ENCODE measurements at regions not wholly inside any gene's neighbourhood (a gene's known extent, or its start where the extent isn't known, plus 50 kb on each side); places are given as distances from the start of the nearest gene placed in this dataset.

DNA sequence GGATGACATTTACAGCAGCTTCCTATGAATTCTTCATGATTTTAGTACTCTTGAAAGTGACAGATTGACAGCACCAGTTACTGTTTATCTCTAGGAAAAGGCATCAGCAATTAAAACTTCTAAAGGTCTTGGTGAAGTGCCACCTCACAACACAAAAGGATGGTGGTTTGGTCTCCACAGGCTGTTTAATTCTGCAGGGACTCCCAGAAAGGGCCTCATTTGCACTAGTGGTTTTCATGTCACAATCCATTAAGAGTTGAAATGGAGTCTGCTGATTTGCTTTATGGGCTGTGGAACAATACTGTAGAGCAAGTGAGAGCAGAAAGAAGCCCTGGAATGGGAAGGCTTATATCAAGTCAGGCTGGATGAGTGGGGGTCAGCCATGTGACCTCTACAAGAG, 225.3 kb upstream of the KCNMB2 start (continued):
- TF ChIP-seq, protein P1, sequence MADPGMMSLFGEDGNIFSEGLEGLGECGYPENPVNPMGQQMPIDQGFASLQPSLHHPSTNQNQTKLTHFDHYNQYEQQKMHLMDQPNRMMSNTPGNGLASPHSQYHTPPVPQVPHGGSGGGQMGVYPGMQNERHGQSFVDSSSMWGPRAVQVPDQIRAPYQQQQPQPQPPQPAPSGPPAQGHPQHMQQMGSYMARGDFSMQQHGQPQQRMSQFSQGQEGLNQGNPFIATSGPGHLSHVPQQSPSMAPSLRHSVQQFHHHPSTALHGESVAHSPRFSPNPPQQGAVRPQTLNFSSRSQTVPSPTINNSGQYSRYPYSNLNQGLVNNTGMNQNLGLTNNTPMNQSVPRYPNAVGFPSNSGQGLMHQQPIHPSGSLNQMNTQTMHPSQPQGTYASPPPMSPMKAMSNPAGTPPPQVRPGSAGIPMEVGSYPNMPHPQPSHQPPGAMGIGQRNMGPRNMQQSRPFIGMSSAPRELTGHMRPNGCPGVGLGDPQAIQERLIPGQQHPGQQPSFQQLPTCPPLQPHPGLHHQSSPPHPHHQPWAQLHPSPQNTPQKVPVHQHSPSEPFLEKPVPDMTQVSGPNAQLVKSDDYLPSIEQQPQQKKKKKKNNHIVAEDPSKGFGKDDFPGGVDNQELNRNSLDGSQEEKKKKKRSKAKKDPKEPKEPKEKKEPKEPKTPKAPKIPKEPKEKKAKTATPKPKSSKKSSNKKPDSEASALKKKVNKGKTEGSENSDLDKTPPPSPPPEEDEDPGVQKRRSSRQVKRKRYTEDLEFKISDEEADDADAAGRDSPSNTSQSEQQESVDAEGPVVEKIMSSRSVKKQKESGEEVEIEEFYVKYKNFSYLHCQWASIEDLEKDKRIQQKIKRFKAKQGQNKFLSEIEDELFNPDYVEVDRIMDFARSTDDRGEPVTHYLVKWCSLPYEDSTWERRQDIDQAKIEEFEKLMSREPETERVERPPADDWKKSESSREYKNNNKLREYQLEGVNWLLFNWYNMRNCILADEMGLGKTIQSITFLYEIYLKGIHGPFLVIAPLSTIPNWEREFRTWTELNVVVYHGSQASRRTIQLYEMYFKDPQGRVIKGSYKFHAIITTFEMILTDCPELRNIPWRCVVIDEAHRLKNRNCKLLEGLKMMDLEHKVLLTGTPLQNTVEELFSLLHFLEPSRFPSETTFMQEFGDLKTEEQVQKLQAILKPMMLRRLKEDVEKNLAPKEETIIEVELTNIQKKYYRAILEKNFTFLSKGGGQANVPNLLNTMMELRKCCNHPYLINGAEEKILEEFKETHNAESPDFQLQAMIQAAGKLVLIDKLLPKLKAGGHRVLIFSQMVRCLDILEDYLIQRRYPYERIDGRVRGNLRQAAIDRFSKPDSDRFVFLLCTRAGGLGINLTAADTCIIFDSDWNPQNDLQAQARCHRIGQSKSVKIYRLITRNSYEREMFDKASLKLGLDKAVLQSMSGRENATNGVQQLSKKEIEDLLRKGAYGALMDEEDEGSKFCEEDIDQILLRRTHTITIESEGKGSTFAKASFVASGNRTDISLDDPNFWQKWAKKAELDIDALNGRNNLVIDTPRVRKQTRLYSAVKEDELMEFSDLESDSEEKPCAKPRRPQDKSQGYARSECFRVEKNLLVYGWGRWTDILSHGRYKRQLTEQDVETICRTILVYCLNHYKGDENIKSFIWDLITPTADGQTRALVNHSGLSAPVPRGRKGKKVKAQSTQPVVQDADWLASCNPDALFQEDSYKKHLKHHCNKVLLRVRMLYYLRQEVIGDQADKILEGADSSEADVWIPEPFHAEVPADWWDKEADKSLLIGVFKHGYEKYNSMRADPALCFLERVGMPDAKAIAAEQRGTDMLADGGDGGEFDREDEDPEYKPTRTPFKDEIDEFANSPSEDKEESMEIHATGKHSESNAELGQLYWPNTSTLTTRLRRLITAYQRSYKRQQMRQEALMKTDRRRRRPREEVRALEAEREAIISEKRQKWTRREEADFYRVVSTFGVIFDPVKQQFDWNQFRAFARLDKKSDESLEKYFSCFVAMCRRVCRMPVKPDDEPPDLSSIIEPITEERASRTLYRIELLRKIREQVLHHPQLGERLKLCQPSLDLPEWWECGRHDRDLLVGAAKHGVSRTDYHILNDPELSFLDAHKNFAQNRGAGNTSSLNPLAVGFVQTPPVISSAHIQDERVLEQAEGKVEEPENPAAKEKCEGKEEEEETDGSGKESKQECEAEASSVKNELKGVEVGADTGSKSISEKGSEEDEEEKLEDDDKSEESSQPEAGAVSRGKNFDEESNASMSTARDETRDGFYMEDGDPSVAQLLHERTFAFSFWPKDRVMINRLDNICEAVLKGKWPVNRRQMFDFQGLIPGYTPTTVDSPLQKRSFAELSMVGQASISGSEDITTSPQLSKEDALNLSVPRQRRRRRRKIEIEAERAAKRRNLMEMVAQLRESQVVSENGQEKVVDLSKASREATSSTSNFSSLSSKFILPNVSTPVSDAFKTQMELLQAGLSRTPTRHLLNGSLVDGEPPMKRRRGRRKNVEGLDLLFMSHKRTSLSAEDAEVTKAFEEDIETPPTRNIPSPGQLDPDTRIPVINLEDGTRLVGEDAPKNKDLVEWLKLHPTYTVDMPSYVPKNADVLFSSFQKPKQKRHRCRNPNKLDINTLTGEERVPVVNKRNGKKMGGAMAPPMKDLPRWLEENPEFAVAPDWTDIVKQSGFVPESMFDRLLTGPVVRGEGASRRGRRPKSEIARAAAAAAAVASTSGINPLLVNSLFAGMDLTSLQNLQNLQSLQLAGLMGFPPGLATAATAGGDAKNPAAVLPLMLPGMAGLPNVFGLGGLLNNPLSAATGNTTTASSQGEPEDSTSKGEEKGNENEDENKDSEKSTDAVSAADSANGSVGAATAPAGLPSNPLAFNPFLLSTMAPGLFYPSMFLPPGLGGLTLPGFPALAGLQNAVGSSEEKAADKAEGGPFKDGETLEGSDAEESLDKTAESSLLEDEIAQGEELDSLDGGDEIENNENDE (IDR thresholded peaks at IDR 0.05; ENCODE audit: insufficient replicate concordance, low read length), result no peak
- TF ChIP-seq KDM1A (IDR thresholded peaks at IDR 0.05; ENCODE audit: borderline replicate concordance, low read length), result no peak
- no peak for TF ChIP-seq SP4 (IDR thresholded peaks at IDR 0.05; ENCODE audit: low read length)
